Hepatocyte (in vitro differentiated cells): ENCODE measurements at regions not wholly inside any gene's neighbourhood (a gene's known extent, or its start where the extent isn't known, plus 50 kb on each side); places are given as distances from the start of the nearest gene placed in this dataset.

ENCODE experiments used
- EZH2phosphoT487 ChIP-seq: fragments of 200-600 bp; sonication (generic); IDR thresholded peaks from one replicate; pipeline ENCODE4 v1.6.1; 2018; ENCODE audit warnings: antibody characterized with exemption, mild to moderate bottlenecking, low read depth, moderate library complexity; ENCODE audit not compliant: unreplicated experiment, severe bottlenecking
- TF ChIP-seq, protein P1 (sequence below): fragments of 200-600 bp; sonication (generic); IDR thresholded peaks from 2 replicates; pipeline ENCODE4 v1.5.1; 2016; ENCODE audit warnings: antibody characterized with exemption, mild to moderate bottlenecking; ENCODE audit not compliant: poor library complexity

DNA sequence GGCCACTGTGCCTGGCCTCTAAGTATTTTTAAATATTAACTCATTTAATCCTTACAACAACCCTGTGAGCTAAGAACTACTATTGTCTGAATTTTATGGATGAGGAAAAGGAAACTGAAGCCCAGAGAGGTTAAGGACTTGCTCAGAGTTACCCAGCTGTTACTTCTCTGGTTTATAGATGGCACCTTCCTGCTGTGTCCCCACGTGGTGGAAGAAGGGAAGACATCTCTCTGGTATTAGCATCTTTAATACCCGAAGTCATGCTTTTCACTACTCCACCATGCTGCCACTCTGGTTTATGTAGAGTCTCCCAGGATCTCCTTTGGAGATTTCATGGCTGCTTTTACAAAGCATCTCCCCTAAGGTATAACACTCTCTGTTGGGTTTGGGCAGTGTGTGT is 105.5 kb upstream of the MKLN1 start:
- TF ChIP-seq EZH2phosphoT487 = no peak
- TF ChIP-seq, protein P1, sequence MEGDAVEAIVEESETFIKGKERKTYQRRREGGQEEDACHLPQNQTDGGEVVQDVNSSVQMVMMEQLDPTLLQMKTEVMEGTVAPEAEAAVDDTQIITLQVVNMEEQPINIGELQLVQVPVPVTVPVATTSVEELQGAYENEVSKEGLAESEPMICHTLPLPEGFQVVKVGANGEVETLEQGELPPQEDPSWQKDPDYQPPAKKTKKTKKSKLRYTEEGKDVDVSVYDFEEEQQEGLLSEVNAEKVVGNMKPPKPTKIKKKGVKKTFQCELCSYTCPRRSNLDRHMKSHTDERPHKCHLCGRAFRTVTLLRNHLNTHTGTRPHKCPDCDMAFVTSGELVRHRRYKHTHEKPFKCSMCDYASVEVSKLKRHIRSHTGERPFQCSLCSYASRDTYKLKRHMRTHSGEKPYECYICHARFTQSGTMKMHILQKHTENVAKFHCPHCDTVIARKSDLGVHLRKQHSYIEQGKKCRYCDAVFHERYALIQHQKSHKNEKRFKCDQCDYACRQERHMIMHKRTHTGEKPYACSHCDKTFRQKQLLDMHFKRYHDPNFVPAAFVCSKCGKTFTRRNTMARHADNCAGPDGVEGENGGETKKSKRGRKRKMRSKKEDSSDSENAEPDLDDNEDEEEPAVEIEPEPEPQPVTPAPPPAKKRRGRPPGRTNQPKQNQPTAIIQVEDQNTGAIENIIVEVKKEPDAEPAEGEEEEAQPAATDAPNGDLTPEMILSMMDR = no peak
